ENCODE measurements at regions not wholly inside any gene's neighbourhood (a gene's known extent, or its start where the extent isn't known, plus 50 kb on each side); places are given as distances from the start of the nearest gene placed in this dataset.

- Mint-ChIP-seq H3K36me3 (ENCODE audit: low read depth) (no peaks in the 10 kb centered on the region), H3K4me3 (no peak overlapping the region), H3K9me3 (no peaks in the 10 kb centered on the region), H3K27ac (no peak overlapping the region), H3K27me3 (ENCODE audit: low read depth) (no peaks in the 10 kb centered on the region), H3K4me1 (no peaks in the 10 kb centered on the region)
- TF ChIP-seq, protein P1, sequence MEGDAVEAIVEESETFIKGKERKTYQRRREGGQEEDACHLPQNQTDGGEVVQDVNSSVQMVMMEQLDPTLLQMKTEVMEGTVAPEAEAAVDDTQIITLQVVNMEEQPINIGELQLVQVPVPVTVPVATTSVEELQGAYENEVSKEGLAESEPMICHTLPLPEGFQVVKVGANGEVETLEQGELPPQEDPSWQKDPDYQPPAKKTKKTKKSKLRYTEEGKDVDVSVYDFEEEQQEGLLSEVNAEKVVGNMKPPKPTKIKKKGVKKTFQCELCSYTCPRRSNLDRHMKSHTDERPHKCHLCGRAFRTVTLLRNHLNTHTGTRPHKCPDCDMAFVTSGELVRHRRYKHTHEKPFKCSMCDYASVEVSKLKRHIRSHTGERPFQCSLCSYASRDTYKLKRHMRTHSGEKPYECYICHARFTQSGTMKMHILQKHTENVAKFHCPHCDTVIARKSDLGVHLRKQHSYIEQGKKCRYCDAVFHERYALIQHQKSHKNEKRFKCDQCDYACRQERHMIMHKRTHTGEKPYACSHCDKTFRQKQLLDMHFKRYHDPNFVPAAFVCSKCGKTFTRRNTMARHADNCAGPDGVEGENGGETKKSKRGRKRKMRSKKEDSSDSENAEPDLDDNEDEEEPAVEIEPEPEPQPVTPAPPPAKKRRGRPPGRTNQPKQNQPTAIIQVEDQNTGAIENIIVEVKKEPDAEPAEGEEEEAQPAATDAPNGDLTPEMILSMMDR (IDR thresholded peaks at IDR 0.05; ENCODE audit: unreplicated experiment in 3 of 3) = no peak
Measured at GRCh38 chr3:166071831-166072230, 234.6 kb upstream of the BCHE start.

DNA sequence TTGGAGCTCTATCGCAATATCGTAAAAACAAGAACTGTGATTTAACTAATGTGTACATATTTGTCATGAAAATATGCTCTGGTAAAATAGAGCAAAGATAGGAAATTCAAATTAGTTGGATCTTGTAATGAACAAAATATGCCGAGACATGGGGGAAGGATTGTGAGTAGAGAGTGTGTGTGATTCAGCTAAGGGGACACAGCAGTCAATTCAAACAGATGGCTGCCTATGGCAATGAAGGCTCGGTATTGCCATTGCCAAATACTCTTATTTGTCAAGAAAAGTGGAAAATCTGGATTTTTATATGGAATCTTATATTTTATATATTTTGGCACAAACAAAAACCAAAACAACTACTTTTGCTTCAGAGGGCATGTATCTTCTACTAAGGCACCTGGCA lies 227.3 kb upstream of the BCHE start:
- Mint-ChIP-seq H3K9me3 (no peaks in the 10 kb centered on the region), H3K27me3 (ENCODE audit: low read depth) (no peaks in the 10 kb centered on the region), H3K27ac (no peak overlapping the region), H3K36me3 (ENCODE audit: low read depth) (no peaks in the 10 kb centered on the region), H3K4me3 (no peak overlapping the region), H3K4me1 (no peaks in the 10 kb centered on the region)
- TF ChIP-seq, protein P1 (IDR thresholded peaks at IDR 0.05; ENCODE audit: unreplicated experiment in 3 of 3) = no peak

DNA sequence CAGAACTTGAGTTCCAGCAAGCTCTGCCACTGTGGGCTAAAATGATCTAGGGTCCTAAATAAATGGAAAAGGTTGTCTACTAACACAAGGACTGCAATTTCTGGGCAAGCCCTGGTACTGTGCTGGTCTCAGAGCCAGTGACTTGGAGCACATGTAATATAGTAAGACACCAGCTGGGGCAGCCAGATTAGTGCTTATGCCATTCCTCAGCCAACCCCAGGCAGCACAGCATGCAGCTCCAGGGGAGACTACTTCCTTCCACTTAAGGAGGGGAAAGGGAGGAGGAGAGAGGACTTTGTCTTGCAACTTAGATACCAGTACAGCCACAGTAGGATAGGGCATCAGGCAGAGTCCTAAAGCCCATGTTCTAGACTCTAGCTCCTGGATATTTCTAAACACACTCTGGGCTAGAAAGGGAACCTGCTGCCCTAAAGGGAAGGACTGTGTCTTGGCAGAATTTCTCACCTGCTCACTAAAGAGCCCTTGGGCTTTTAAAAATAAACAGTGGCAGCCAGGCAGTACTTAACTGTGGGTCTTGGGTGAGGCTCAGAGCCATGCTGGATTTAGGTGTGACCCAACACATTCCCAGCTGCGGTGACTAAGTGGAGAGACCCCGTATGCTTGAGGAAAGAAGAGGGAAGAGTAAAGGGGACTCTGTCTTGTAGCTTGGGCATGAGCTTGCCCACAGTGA lies 223.7 kb upstream of the BCHE start:
- TF ChIP-seq, protein P1 (IDR thresholded peaks at IDR 0.05; ENCODE audit: unreplicated experiment in 3 of 3) = no peak
- no peak overlapping the region for H3K27ac Mint-ChIP-seq
- no peaks in the 10 kb centered on the region for H3K4me1 Mint-ChIP-seq
- H3K9me3 Mint-ChIP-seq = no peaks in the 10 kb centered on the region
- H3K4me3 Mint-ChIP-seq = no peak overlapping the region
- no peaks in the 10 kb centered on the region for H3K27me3 Mint-ChIP-seq (ENCODE audit: low read depth)
- H3K36me3 Mint-ChIP-seq (ENCODE audit: low read depth) = no peaks in the 10 kb centered on the region

DNA sequence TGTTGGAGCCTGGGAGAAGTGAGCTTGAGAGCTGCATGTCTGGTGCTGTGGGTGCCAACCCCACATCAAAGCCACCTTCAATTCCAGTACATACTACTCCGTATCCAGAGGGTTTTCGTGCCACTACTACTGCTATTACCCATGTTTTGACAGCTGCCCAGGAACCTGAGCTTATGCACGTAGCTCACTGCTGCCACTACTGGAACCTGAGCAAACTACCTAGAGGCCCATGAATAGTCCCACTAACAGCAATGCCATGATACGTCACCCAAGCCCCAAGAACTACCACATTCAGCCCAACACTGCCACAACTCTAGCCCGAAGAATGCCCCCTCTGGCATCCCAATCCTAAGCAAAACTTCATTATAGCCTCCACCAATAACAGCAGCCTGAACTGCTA lies 215.2 kb upstream of the BCHE start:
- TF ChIP-seq, protein P1 (IDR thresholded peaks at IDR 0.05; ENCODE audit: unreplicated experiment in 3 of 3) = no peak
- Mint-ChIP-seq H3K4me1 (no peaks in the 10 kb centered on the region), H3K9me3 (no peaks in the 10 kb centered on the region), H3K27me3 (ENCODE audit: low read depth) (no peaks in the 10 kb centered on the region), H3K4me3 (no peak overlapping the region), H3K27ac (no peak overlapping the region), H3K36me3 (ENCODE audit: low read depth) (no peaks in the 10 kb centered on the region)

DNA sequence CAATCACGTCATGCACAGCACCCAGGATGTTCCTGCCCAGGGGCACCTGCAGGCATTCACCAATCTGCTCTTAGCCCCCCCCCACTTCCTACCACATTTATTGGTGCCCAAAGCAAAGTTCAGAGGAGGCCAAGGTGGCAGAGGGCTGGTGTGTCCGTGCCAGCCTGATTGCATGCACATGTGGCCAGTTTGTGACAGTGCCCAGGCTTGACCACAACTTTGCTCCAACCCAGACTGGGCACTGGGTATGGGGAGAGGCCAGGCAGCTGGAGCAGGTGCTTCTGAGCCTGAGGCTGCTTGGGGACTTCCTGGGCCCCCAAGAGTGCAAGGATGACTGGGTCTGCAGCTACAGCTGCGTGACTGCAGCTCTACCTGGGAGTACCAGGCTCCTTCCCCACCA lies 192.3 kb upstream of the BCHE start:
- H3K9me3 Mint-ChIP-seq = peaks cover 7% of the 10 kb centered on the region
- no peaks in the 10 kb centered on the region for H3K36me3 Mint-ChIP-seq (ENCODE audit: low read depth)
- TF ChIP-seq, protein P1 (IDR thresholded peaks at IDR 0.05; ENCODE audit: unreplicated experiment in 3 of 3) = no peak
- no peaks in the 10 kb centered on the region for H3K4me1 Mint-ChIP-seq
- H3K27ac Mint-ChIP-seq = no peak overlapping the region
- peaks cover 3% of the 10 kb centered on the region for H3K27me3 Mint-ChIP-seq (ENCODE audit: low read depth)
- no peak overlapping the region for H3K4me3 Mint-ChIP-seq

- no peak overlapping the region for H3K27ac Mint-ChIP-seq
- H3K36me3 Mint-ChIP-seq (ENCODE audit: low read depth) = no peaks in the 10 kb centered on the region
- peaks cover 5% of the 10 kb centered on the region for H3K27me3 Mint-ChIP-seq (ENCODE audit: low read depth)
Measured at GRCh38 chr3:166013073-166013679, 176.0 kb upstream of the BCHE start.

More at GRCh38 chr3:166013073-166013679, 176.0 kb upstream of the BCHE start:
- H3K4me1 Mint-ChIP-seq = no peaks in the 10 kb centered on the region
- H3K4me3 Mint-ChIP-seq = no peak overlapping the region
- H3K9me3 Mint-ChIP-seq = no peaks in the 10 kb centered on the region
- TF ChIP-seq, protein P1 (IDR thresholded peaks at IDR 0.05; ENCODE audit: unreplicated experiment in 3 of 3) = peak; percentile 48 to 74 (median 53)

Measured in nephron (organoid).